H1 (cell line): ENCODE measurements at regions not wholly inside any gene's neighbourhood (a gene's known extent, or its start where the extent isn't known, plus 50 kb on each side); places are given as distances from the start of the nearest gene placed in this dataset.

ENCODE experiments used
- CTCF ChIA-PET: fragments of 300-600 bp; sonication (Branson Sonifier 250); formaldehyde crosslinking; loops from one replicate; lab custom pipeline; 2021; ENCODE audit not compliant: partially characterized antibody; lab: Charles Lee
- POLR2A ChIA-PET: fragments of 300-600 bp; sonication (Branson Sonifier 250); formaldehyde crosslinking; loops from one replicate; lab custom pipeline; 2021; ENCODE audit warnings: inconsistent platforms; ENCODE audit not compliant: partially characterized antibody; lab: Charles Lee
- DNase-seq, 2 experiments: peaks; one replicate each; pipeline versions ENCODE4 v3.0.0 to v3.0.0-alpha.2; 2010 to 2022; ENCODE audit warnings: low spot score in 2 of 2, low read depth in 1 of 2, mixed read lengths in 1 of 2
- FAIRE-seq: peaks from 2 replicates; lab custom pipeline; 2011; peaks lifted over from hg19 to GRCh38; lab: Jason Lieb, UNC
- H2AFZ ChIP-seq: 2 replicates; pipeline ENCODE4 v1.8.1; 2012; ENCODE audit warnings: low read length, inconsistent platforms
- H2AK5ac ChIP-seq: 2 replicates; pipeline ENCODE4 v1.6.1; 2013; ENCODE audit warnings: low read depth, low read length
- H2BK120ac ChIP-seq: replicated peaks from 2 replicates; pipeline ENCODE3; 2013; ENCODE audit warnings: low read depth, low read length, inconsistent platforms
- H2BK12ac ChIP-seq: 2 replicates; pipeline ENCODE4 v1.6.1; 2013; ENCODE audit warnings: low read depth, low read length
- H2BK15ac ChIP-seq: 2 replicates; pipeline ENCODE4 v1.6.1; 2013; ENCODE audit warnings: low read length
- H2BK20ac ChIP-seq: 2 replicates; pipeline ENCODE4 v1.6.1; 2013; ENCODE audit warnings: low read length
- H2BK5ac ChIP-seq: 2 replicates; pipeline ENCODE4 v1.6.1; 2013; ENCODE audit warnings: low read depth, low read length
- H3K14ac ChIP-seq: 2 replicates; pipeline ENCODE4 v1.6.1; 2013; ENCODE audit warnings: inconsistent platforms; ENCODE audit not compliant: insufficient read length
- H3K18ac ChIP-seq: 2 replicates; pipeline ENCODE4 v1.6.1; 2013; ENCODE audit warnings: low read length; ENCODE audit errors: extremely low read depth
- H3K23ac ChIP-seq: 2 replicates; pipeline ENCODE4 v1.6.1; 2013; ENCODE audit warnings: inconsistent platforms; ENCODE audit not compliant: insufficient read length
- H3K23me2 ChIP-seq: 2 replicates; pipeline ENCODE4 v1.6.1; 2013; ENCODE audit warnings: low read depth, low read length
- H3K27ac ChIP-seq: 2 replicates; pipeline ENCODE4 v1.6.1; 2011; ENCODE audit warnings: low read depth, low read length, inconsistent platforms
- H3K27me3 ChIP-seq, 4 experiments: replicated peaks in 1 of 4; 1 replicate in 1 of 4; 2 replicates in 3 of 4; pipeline versions ENCODE4 v1.6.1 to v1.8.1; 2011 to 2013; ENCODE audit warnings: low read length in 3 of 4, mild to moderate bottlenecking in 3 of 4, inconsistent platforms in 2 of 4, mixed read lengths in 2 of 4, moderate library complexity in 1 of 4; ENCODE audit not compliant: control insufficient read depth in 3 of 4, insufficient read depth in 3 of 4; ENCODE audit errors: extremely low read depth in 1 of 4
- H3K36me3 ChIP-seq, 4 experiments: 2 replicates each; pipeline versions ENCODE4 v1.6.1 to v1.8.1; 2011 to 2013; ENCODE audit warnings: mild to moderate bottlenecking in 4 of 4, low read length in 3 of 4, moderate library complexity in 2 of 4, control low read depth in 1 of 4, inconsistent platforms in 1 of 4; ENCODE audit not compliant: insufficient read depth in 4 of 4, control insufficient read depth in 2 of 4
- H3K4ac ChIP-seq: replicated peaks from 2 replicates; pipeline ENCODE3; 2013; ENCODE audit warnings: low read length, low read depth, mixed read lengths, inconsistent platforms; ENCODE audit not compliant: insufficient read length
- H3K4me1 ChIP-seq, 4 experiments: replicated peaks in 1 of 4; 1 replicate in 1 of 4; 2 replicates in 3 of 4; pipeline versions ENCODE4 v1.6.1 to v1.8.1; 2011 to 2013; ENCODE audit warnings: low read length in 3 of 4, inconsistent platforms in 2 of 4, mixed read lengths in 1 of 4; ENCODE audit not compliant: insufficient read depth in 4 of 4, control insufficient read depth in 3 of 4
- H3K4me2 ChIP-seq, 2 experiments: 2 replicates each; pipeline versions ENCODE4 v1.6.1 to v1.8.1; 2011 to 2013; ENCODE audit warnings: low read depth in 2 of 2, low read length in 2 of 2, control low read depth in 1 of 2, inconsistent platforms in 1 of 2, mild to moderate bottlenecking in 1 of 2; ENCODE audit not compliant: insufficient read depth in 1 of 2
- H3K4me3 ChIP-seq, 4 experiments: fragments of 200-600, 300-600 bp in 1 of 4; sonication (generic), shearing (Covaris generic), sonication (Bioruptor Twin) in 1 of 4; 2 replicates each; pipeline versions ENCODE4 v1.5.1 to v1.8.1; 2011 to 2016; ENCODE audit warnings: low read length in 4 of 4, low read depth in 3 of 4, control low read depth in 2 of 4, inconsistent platforms in 2 of 4, mild to moderate bottlenecking in 2 of 4, mixed read lengths in 1 of 4, moderate library complexity in 1 of 4; ENCODE audit not compliant: insufficient read depth in 2 of 4; ENCODE audit errors: extremely low read depth in 1 of 4
- H3K56ac ChIP-seq: replicated peaks from 2 replicates; pipeline ENCODE3; 2013; ENCODE audit warnings: low read depth, mild to moderate bottlenecking, mixed read lengths, low read length, inconsistent platforms; ENCODE audit not compliant: insufficient read length
- H3K79me1 ChIP-seq: 2 replicates; pipeline ENCODE4 v1.6.1; 2013; ENCODE audit warnings: low read depth, low read length, control low read depth
- H3K79me2 ChIP-seq, 2 experiments: 2 replicates each; pipeline versions ENCODE4 v1.6.1 to v1.8.1; 2012 to 2013; ENCODE audit warnings: low read length in 2 of 2, mild to moderate bottlenecking in 2 of 2, inconsistent platforms in 1 of 2; ENCODE audit not compliant: insufficient read depth in 2 of 2, control insufficient read depth in 1 of 2
- H3K9ac ChIP-seq, 4 experiments: replicated peaks in 1 of 4; 1 replicate in 1 of 4; 2 replicates in 3 of 4; pipeline versions ENCODE4 v1.6.1 to v1.8.1; 2011 to 2013; ENCODE audit warnings: low read depth in 3 of 4, low read length in 3 of 4, control low read depth in 2 of 4, mild to moderate bottlenecking in 2 of 4, moderate library complexity in 2 of 4, inconsistent platforms in 1 of 4; ENCODE audit errors: extremely low read depth in 1 of 4
- H3K9me3 ChIP-seq, 2 experiments: 2 replicates each; pipeline versions ENCODE4 v1.6.1 to v1.8.1; 2012 to 2013; ENCODE audit warnings: mild to moderate bottlenecking in 2 of 2, moderate library complexity in 2 of 2, control low read depth in 1 of 2, inconsistent platforms in 1 of 2, low read depth in 1 of 2, low read length in 1 of 2, mixed read lengths in 1 of 2; ENCODE audit not compliant: insufficient read depth in 2 of 2
- H4K20me1 ChIP-seq, 2 experiments: replicated peaks in 1 of 2; 2 replicates each; pipeline versions ENCODE3 to v1.8.1; 2011 to 2013; ENCODE audit warnings: inconsistent platforms in 2 of 2, low read length in 2 of 2, mild to moderate bottlenecking in 1 of 2; ENCODE audit not compliant: insufficient read depth in 2 of 2, control insufficient read depth in 1 of 2
- H4K5ac ChIP-seq: 2 replicates; pipeline ENCODE4 v1.6.1; 2013; ENCODE audit warnings: low read length, low read depth, mixed read lengths, inconsistent platforms; ENCODE audit not compliant: insufficient read length
- H4K8ac ChIP-seq: 2 replicates; pipeline ENCODE4 v1.8.0; 2013; ENCODE audit warnings: mild to moderate bottlenecking, moderate library complexity, low read length, inconsistent platforms; ENCODE audit not compliant: insufficient read depth; ENCODE audit errors: extremely low read depth
- H4K91ac ChIP-seq: replicated peaks from 2 replicates; pipeline ENCODE3; 2013; ENCODE audit warnings: low read length, mixed read lengths, inconsistent platforms; ENCODE audit not compliant: insufficient read length
- CBX5 ChIP-seq: fragments of 300-800, 300-1000 bp; sonication (generic); IDR thresholded peaks from 2 replicates; pipeline ENCODE4 v1.7.1; 2016; ENCODE audit warnings: antibody characterized with exemption, low read length, low read depth
- CTBP2 ChIP-seq: IDR thresholded peaks from 2 replicates; pipeline ENCODE4 v1.7.0; 2011; ENCODE audit warnings: borderline replicate concordance, mild to moderate bottlenecking, moderate library complexity, mixed read lengths, low read length; ENCODE audit not compliant: insufficient read depth, insufficient read length
- EGR1 ChIP-seq: IDR thresholded peaks from 2 replicates; pipeline ENCODE4 v1.6.1; 2011; ENCODE audit warnings: low read depth, low read length, borderline replicate concordance
- FOSL1 ChIP-seq: IDR thresholded peaks from 2 replicates; pipeline ENCODE4 v1.6.1; 2011; ENCODE audit warnings: mild to moderate bottlenecking, low read depth, low read length, moderate library complexity; ENCODE audit not compliant: insufficient read depth
- GABPA ChIP-seq: IDR thresholded peaks from 2 replicates; pipeline ENCODE4 v1.6.1; 2011; ENCODE audit warnings: mild to moderate bottlenecking, low read length, moderate library complexity, borderline replicate concordance; ENCODE audit not compliant: insufficient read depth
- JUND ChIP-seq: IDR thresholded peaks from 2 replicates; pipeline ENCODE4 v1.6.1; 2011; ENCODE audit warnings: mild to moderate bottlenecking, improper control_type of control experiment, low read length
- NANOG ChIP-seq: IDR thresholded peaks from 2 replicates; pipeline ENCODE4 v1.6.1; 2011; ENCODE audit warnings: low read length, low read depth, mild to moderate bottlenecking, inconsistent platforms; ENCODE audit not compliant: insufficient read depth, poor library complexity, severe bottlenecking
- NRF1 ChIP-seq: IDR thresholded peaks from 2 replicates; pipeline ENCODE4 v1.6.1; 2011; ENCODE audit warnings: mild to moderate bottlenecking, low read depth, low read length, improper control_type of control experiment
- RBBP5 ChIP-seq: IDR thresholded peaks from 2 replicates; pipeline ENCODE4 v1.7.1; 2012; ENCODE audit warnings: low read depth, mild to moderate bottlenecking, inconsistent platforms, low read length, moderate library complexity, borderline replicate concordance
- SIX5 ChIP-seq: IDR thresholded peaks from 2 replicates; pipeline ENCODE4 v1.6.1; 2011; ENCODE audit warnings: mild to moderate bottlenecking, low read depth, low read length
- SP1 ChIP-seq: IDR thresholded peaks from 2 replicates; pipeline ENCODE4 v1.6.1; 2011; ENCODE audit warnings: low read depth, low read length
- TAF7 ChIP-seq: optimal IDR thresholded peaks from 2 replicates; pipeline ENCODE3; 2011; ENCODE audit warnings: low read depth, mild to moderate bottlenecking, inconsistent platforms, low read length, moderate library complexity, borderline replicate concordance
- WGBS, 2 experiments: shearing (Covaris generic) in 1 of 2; methylation state at CpG; one replicate each; pipeline versions ENCODE4 v1.1.6 to v1.1.7; 2013 to 2015; ENCODE audit warnings: low lambda C conversion rate in 2 of 2, mixed read lengths in 2 of 2, inconsistent platforms in 1 of 2, low coverage in 1 of 2, missing lambda C conversion rate in 1 of 2; ENCODE audit not compliant: insufficient replicate concordance in 2 of 2, insufficient coverage in 1 of 2, insufficient read length in 1 of 2; ENCODE audit errors: extremely low coverage in 1 of 2, missing lambda C conversion rate in 1 of 2; 5-methylcytosine and 5-hydroxymethylcytosine counted together
- TF ChIP-seq, protein P1 (sequence below): IDR thresholded peaks from 2 replicates; pipeline ENCODE4 v1.6.1; 2012; ENCODE audit warnings: inconsistent platforms

DNA sequence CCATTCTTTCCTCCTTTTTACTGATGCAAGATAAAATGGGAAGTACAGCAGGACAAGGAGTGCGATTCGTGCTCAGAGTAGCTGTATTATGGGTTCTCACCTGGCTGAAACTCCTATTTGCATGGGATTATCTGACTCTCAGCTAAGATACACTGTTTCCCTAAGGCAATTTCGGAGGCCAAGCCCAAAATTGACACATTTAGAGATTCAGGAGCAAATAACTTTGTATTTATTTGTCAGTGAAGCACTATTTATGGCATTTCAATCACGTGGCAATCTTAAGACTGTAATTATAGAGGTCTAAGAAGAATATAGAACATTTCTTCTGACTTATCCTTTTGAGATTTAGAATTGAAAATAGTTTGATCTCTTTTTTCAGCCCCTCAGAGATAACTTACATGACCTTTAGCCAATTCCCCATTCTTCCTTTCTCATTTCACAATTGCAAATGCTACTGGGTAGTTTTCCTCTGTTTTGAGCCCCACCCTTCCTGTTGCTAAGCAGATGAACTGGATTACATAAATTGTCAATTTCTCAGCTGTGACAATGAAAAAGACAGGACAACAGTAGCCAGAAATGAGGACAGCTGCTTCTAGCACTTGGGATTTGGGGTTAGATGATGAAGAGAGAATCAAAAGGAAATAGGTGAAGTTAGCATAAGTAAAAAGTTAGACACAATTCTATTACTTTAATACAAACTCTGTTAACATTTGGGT lies 122.7 kb upstream of the FRY start:
- DNase-seq, result no peak
- TF ChIP-seq SP1, result no peak
- TF ChIP-seq EGR1, result no peak
- TF ChIP-seq NRF1, result no peak
- TF ChIP-seq CTBP2, result no peak
- TF ChIP-seq RBBP5, result no peak
- TF ChIP-seq CBX5, result no peak
- TF ChIP-seq TAF7, result no peak
- no peak for TF ChIP-seq SIX5
- TF ChIP-seq FOSL1, result no peak
- TF ChIP-seq, protein P1, sequence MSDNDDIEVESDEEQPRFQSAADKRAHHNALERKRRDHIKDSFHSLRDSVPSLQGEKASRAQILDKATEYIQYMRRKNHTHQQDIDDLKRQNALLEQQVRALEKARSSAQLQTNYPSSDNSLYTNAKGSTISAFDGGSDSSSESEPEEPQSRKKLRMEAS, result no peak
- no peak for TF ChIP-seq GABPA
- TF ChIP-seq JUND, result no peak
- no peak for TF ChIP-seq NANOG

More for the DNA sequence above, 122.7 kb upstream of the FRY start:
- Histone ChIP-seq H2AFZ (no peak overlapping the region), H3K56ac (no peak overlapping the region), H3K9me3 (no peaks in the 10 kb centered on the region), H4K5ac (no peak overlapping the region), H3K79me2 (no peaks in the 10 kb centered on the region), H2BK12ac (no peak overlapping the region), H3K4ac (no peak overlapping the region), H2BK120ac (no peak overlapping the region), H3K18ac (no peak overlapping the region), H3K23me2 (no peaks in the 10 kb centered on the region), H3K23ac (no peak overlapping the region), H3K9ac (no peak overlapping the region), H3K27me3 (peaks cover 0 to 1% (median 0%) of the 10 kb centered on the region in 4 experiments; a peak in 1 of 7 replicates), H3K4me2 (no peak overlapping the region), H3K79me1 (no peaks in the 10 kb centered on the region), H3K14ac (no peak overlapping the region), H3K27ac (no peak overlapping the region), H3K36me3 (no peaks in the 10 kb centered on the region), H3K4me3 (no peak overlapping the region), H3K4me1 (peaks cover 0 to 3% (median 1%) of the 10 kb centered on the region in 4 experiments; a peak in 2 of 7 replicates), H2AK5ac (no peak overlapping the region), H4K8ac (no peak overlapping the region), H4K91ac (no peak overlapping the region), H2BK15ac (no peak overlapping the region), H4K20me1 (no peaks in the 10 kb centered on the region), H2BK20ac (no peak overlapping the region), H2BK5ac (no peak overlapping the region)
- CTCF ChIA-PET, result interaction anchor here (0.8 to 3.4 kb wide), 19 partner anchors 11 to 425 kb away, joined by 3 to 26 read pairs (median 7); no protein-coding TSS in a partner anchor
- no peak for FAIRE-seq
- POLR2A ChIA-PET, result no interaction called here
- 87% methylated on average over 4 of the region's 4 CpGs; no CpG with 5 or more reads in 1 of the 2 experiments for WGBS, 2 experiments
